SK-N-SH (cell line): ENCODE measurements at regions not wholly inside any gene's neighbourhood (a gene's known extent, or its start where the extent isn't known, plus 50 kb on each side); places are given as distances from the start of the nearest gene placed in this dataset.
A peak's percentile ranks its signal among the peaks of the same experiment; 100 is the strongest.

Experiments used
- CTCF ChIA-PET: fragments of 300-600, 350-600 bp; formaldehyde crosslinking; extraction: SDS; loops from one replicate; lab custom pipeline; 2021; lab: Yijun Ruan, JAX
- POLR2A ChIA-PET: fragments of 350-600 bp; sonication (Branson Sonifier 250); formaldehyde crosslinking; extraction: SDS; loops from one replicate; lab custom pipeline; 2020; ENCODE audit warnings: antibody characterized with exemption, inconsistent platforms; lab: Yijun Ruan, JAX
- DNase-seq: peaks from one replicate; pipeline ENCODE4 v3.0.0; 2012
- H2AFZ ChIP-seq: fragments of 200-600 bp; sonication (generic); 2 replicates; pipeline ENCODE4 v1.8.1; 2016; ENCODE audit warnings: antibody characterized with exemption, mild to moderate bottlenecking, low read depth
- H3F3A ChIP-seq: fragments of 200-600 bp; sonication (generic); replicated peaks from 2 replicates; pipeline ENCODE3; 2016; ENCODE audit warnings: antibody characterized with exemption, mild to moderate bottlenecking; ENCODE audit not compliant: insufficient read depth
- H3K27ac ChIP-seq, 2 experiments: fragments of 200-500 bp in 1 of 2; fragments of 200-600 bp in 1 of 2; sonication (Bioruptor generic) in 1 of 2; sonication (generic), shearing (Covaris generic) in 1 of 2; 2 replicates each; pipeline versions ENCODE4 v1.5.1 to v1.6.1; 2014 to 2016; ENCODE audit warnings: low read depth in 2 of 2, inconsistent platforms in 1 of 2, low read length in 1 of 2, mild to moderate bottlenecking in 1 of 2, mixed read lengths in 1 of 2
- H3K27me3 ChIP-seq: fragments of 200-600 bp; sonication (generic), shearing (Covaris generic); 2 replicates; pipeline ENCODE4 v1.6.1; 2016; ENCODE audit warnings: mixed run types; ENCODE audit not compliant: insufficient read depth
- H3K36me3 ChIP-seq, 2 experiments: fragments of 200-500 bp in 1 of 2; fragments of 200-600 bp in 1 of 2; sonication (Bioruptor generic) in 1 of 2; sonication (generic) in 1 of 2; replicated peaks in 1 of 2; 2 replicates each; pipeline versions ENCODE3 to v1.5.1; 2014 to 2016; ENCODE audit warnings: low read length in 1 of 2, mild to moderate bottlenecking in 1 of 2; ENCODE audit not compliant: insufficient read depth in 2 of 2, control insufficient read depth in 1 of 2
- H3K4me1 ChIP-seq, 2 experiments: fragments of 200-500 bp in 1 of 2; fragments of 200-600 bp in 1 of 2; sonication (Bioruptor generic) in 1 of 2; sonication (generic), shearing (Covaris generic) in 1 of 2; 2 replicates each; pipeline versions ENCODE4 v1.5.1 to v1.6.1; 2014 to 2016; ENCODE audit warnings: low read depth in 1 of 2, low read length in 1 of 2, mixed run types in 1 of 2; ENCODE audit not compliant: insufficient read depth in 2 of 2, control insufficient read depth in 1 of 2
- H3K4me2 ChIP-seq: fragments of 200-600 bp; sonication (generic), shearing (Covaris generic); 2 replicates; pipeline ENCODE4 v1.6.1; 2017; ENCODE audit warnings: mixed run types
- H3K4me3 ChIP-seq, 2 experiments: fragments of 200-500 bp in 1 of 2; fragments of 200-600 bp in 1 of 2; sonication (Bioruptor generic) in 1 of 2; sonication (generic), shearing (Covaris generic) in 1 of 2; 2 replicates each; pipeline versions ENCODE4 v1.5.1 to v1.8.1; 2014 to 2016; ENCODE audit warnings: low read depth in 2 of 2, inconsistent platforms in 1 of 2, low read length in 1 of 2, mild to moderate bottlenecking in 1 of 2, mixed read lengths in 1 of 2, moderate library complexity in 1 of 2
- H3K79me2 ChIP-seq: fragments of 200-600 bp; sonication (generic); 2 replicates; pipeline ENCODE4 v1.8.1; 2017; ENCODE audit warnings: mild to moderate bottlenecking; ENCODE audit not compliant: insufficient read depth
- H3K9ac ChIP-seq: fragments of 200-600 bp; sonication (generic); 2 replicates; pipeline ENCODE4 v1.6.1; 2017; ENCODE audit warnings: mixed run types
- H3K9me2 ChIP-seq: fragments of 200-600 bp; sonication (generic); 2 replicates; pipeline ENCODE4 v1.6.1; 2017; ENCODE audit warnings: mixed run types
- H3K9me3 ChIP-seq: fragments of 200-600 bp; sonication (generic); 2 replicates; pipeline ENCODE4 v1.6.1; 2017; ENCODE audit warnings: mixed run types, mild to moderate bottlenecking, moderate library complexity
- H4K20me1 ChIP-seq: fragments of 200-600 bp; sonication (generic); 2 replicates; pipeline ENCODE4 v1.6.1; 2017; ENCODE audit warnings: mild to moderate bottlenecking, mixed run types; ENCODE audit not compliant: insufficient read depth
- ELF1 ChIP-seq: IDR thresholded peaks from 2 replicates; pipeline ENCODE4 v1.4.0; 2012
- EP300 ChIP-seq, 2 experiments: IDR thresholded peaks; 2 replicates each; pipeline versions ENCODE4 v1.4.0 to v1.6.1; 2012; ENCODE audit warnings: borderline replicate concordance in 1 of 2, low read depth in 1 of 2, low read length in 1 of 2
- EZH2phosphoT487 ChIP-seq: fragments of 200-600 bp; sonication (generic); IDR thresholded peaks from 2 replicates; pipeline ENCODE4 v1.6.1; 2017; ENCODE audit warnings: low read depth, mixed run types, mild to moderate bottlenecking, antibody characterized with exemption, moderate library complexity, borderline replicate concordance
- FOSL2 ChIP-seq: IDR thresholded peaks from 2 replicates; pipeline ENCODE4 v1.4.0; 2012; ENCODE audit warnings: low read depth, mild to moderate bottlenecking, moderate library complexity, borderline replicate concordance
- GABPA ChIP-seq: IDR thresholded peaks from 2 replicates; pipeline ENCODE4 v1.4.0; 2012; ENCODE audit warnings: low read depth, mild to moderate bottlenecking
- MEF2A ChIP-seq: IDR thresholded peaks from 2 replicates; pipeline ENCODE4 v1.4.0; 2012; ENCODE audit warnings: low read depth, borderline replicate concordance
- NFIC ChIP-seq: IDR thresholded peaks from 2 replicates; pipeline ENCODE4 v1.4.0; 2012; ENCODE audit warnings: borderline replicate concordance
- POLR2AphosphoS5 ChIP-seq: IDR thresholded peaks from 2 replicates; pipeline ENCODE4 v1.6.1; 2012; ENCODE audit warnings: low read depth, low read length
- RCOR1 ChIP-seq: fragments of 150-350 bp; IDR thresholded peaks from 2 replicates; pipeline ENCODE4 v1.6.1; 2017; ENCODE audit warnings: antibody characterized with exemption, low read length
- RFX5 ChIP-seq: IDR thresholded peaks from 2 replicates; pipeline ENCODE4 v1.6.1; 2012; ENCODE audit warnings: mild to moderate bottlenecking, improper control_type of control experiment, low read length
- RXRA ChIP-seq: IDR thresholded peaks from 2 replicates; pipeline ENCODE4 v1.4.0; 2012; ENCODE audit warnings: low read depth, mild to moderate bottlenecking, borderline replicate concordance
- SMC3 ChIP-seq: IDR thresholded peaks from 2 replicates; pipeline ENCODE4 v1.6.1; 2012; ENCODE audit warnings: low read depth, low read length, improper control_type of control experiment
- TCF12 ChIP-seq: IDR thresholded peaks from 2 replicates; pipeline ENCODE4 v1.4.0; 2012
- TEAD4 ChIP-seq: IDR thresholded peaks from 2 replicates; pipeline ENCODE4 v1.4.0; 2012; ENCODE audit warnings: mild to moderate bottlenecking, borderline replicate concordance; ENCODE audit not compliant: insufficient read depth
- YY1 ChIP-seq: IDR thresholded peaks from 2 replicates; pipeline ENCODE4 v1.4.0; 2012; ENCODE audit warnings: low read depth, mild to moderate bottlenecking
- WGBS: methylation state at CpG from one replicate; pipeline ENCODE4 v1.1.6; 2017; ENCODE audit warnings: low lambda C conversion rate; 5-methylcytosine and 5-hydroxymethylcytosine counted together
- TF ChIP-seq, protein P1 (sequence below): fragments of 150-350 bp; IDR thresholded peaks from 2 replicates; pipeline ENCODE4 v1.6.1; 2017; ENCODE audit warnings: antibody characterized with exemption, low read length, low read depth, borderline replicate concordance
- TF ChIP-seq, protein P2 (sequence below): IDR thresholded peaks from 2 replicates; pipeline ENCODE4 v1.6.1; 2012; ENCODE audit warnings: mild to moderate bottlenecking, low read depth, low read length, moderate library complexity

DNA sequence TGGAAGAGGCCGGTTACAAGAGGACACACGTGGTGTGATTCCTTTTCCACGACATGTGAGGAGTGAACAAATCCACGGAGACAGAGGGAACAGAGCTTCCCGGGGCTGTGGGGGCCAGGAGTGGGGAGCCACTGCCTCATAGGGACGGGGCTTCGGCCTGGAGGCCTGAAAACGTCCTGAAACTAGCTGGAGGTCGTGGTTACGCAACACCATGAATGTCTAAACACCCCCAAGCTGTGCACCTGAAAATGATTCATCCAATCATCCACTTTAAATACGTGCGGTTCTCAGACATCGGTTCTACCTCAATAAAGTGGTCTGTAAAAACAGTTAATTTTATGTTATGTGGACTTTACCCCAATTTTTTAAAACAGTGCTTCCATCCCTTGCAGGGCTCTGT is 65.3 kb upstream of the PPP1R26 start:
- H3K4me2 ChIP-seq = no peak overlapping the region
- no peak overlapping the region for H3K9ac ChIP-seq
- no peaks in the 10 kb centered on the region; a peak in 1 of 4 replicates for H3K4me1 ChIP-seq
- CTCF ChIA-PET = interaction anchor here (0.7 to 11.2 kb wide), 10 partner anchors 10 to 716 kb away, joined by 3 to 290 read pairs (median 8); partner anchors contain the start of gene OLFM1
- H2AFZ ChIP-seq = no peak overlapping the region
- no peaks in the 10 kb centered on the region for H3K36me3 ChIP-seq
- H3K27ac ChIP-seq = no peak overlapping the region
- H3K4me3 ChIP-seq = no peak overlapping the region
- POLR2A ChIA-PET = no interaction called here
- H4K20me1 ChIP-seq = no peaks in the 10 kb centered on the region
- H3K79me2 ChIP-seq = no peaks in the 10 kb centered on the region
- H3K9me3 ChIP-seq = no peaks in the 10 kb centered on the region
- WGBS = 21% methylated on average over 13 of the region's 13 CpGs
- no peaks in the 10 kb centered on the region for H3F3A ChIP-seq
- no peaks in the 10 kb centered on the region for H3K27me3 ChIP-seq
- peak; percentile 17 for DNase-seq
- TF ChIP-seq EP300 (IDR thresholded peaks at IDR 0.05; ENCODE audit: borderline replicate concordance in 1 of 2, low read depth in 1 of 2, low read length in 1 of 2) = no peak
- no peak for TF ChIP-seq EZH2phosphoT487
- TF ChIP-seq MEF2A = no peak
- TF ChIP-seq RCOR1 = no peak
- TF ChIP-seq NFIC = no peak
- no peak for TF ChIP-seq TCF12
- no peak for TF ChIP-seq TEAD4
- no peak for TF ChIP-seq SMC3
- TF ChIP-seq RFX5 = no peak
- TF ChIP-seq POLR2AphosphoS5 = no peak
- TF ChIP-seq FOSL2 = no peak
- no peak for TF ChIP-seq GABPA
- no peak for TF ChIP-seq ELF1
- TF ChIP-seq, protein P1, sequence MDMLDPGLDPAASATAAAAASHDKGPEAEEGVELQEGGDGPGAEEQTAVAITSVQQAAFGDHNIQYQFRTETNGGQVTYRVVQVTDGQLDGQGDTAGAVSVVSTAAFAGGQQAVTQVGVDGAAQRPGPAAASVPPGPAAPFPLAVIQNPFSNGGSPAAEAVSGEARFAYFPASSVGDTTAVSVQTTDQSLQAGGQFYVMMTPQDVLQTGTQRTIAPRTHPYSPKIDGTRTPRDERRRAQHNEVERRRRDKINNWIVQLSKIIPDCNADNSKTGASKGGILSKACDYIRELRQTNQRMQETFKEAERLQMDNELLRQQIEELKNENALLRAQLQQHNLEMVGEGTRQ = no peak
- no peak for TF ChIP-seq RXRA
- no peak for TF ChIP-seq YY1
- TF ChIP-seq, protein P2, sequence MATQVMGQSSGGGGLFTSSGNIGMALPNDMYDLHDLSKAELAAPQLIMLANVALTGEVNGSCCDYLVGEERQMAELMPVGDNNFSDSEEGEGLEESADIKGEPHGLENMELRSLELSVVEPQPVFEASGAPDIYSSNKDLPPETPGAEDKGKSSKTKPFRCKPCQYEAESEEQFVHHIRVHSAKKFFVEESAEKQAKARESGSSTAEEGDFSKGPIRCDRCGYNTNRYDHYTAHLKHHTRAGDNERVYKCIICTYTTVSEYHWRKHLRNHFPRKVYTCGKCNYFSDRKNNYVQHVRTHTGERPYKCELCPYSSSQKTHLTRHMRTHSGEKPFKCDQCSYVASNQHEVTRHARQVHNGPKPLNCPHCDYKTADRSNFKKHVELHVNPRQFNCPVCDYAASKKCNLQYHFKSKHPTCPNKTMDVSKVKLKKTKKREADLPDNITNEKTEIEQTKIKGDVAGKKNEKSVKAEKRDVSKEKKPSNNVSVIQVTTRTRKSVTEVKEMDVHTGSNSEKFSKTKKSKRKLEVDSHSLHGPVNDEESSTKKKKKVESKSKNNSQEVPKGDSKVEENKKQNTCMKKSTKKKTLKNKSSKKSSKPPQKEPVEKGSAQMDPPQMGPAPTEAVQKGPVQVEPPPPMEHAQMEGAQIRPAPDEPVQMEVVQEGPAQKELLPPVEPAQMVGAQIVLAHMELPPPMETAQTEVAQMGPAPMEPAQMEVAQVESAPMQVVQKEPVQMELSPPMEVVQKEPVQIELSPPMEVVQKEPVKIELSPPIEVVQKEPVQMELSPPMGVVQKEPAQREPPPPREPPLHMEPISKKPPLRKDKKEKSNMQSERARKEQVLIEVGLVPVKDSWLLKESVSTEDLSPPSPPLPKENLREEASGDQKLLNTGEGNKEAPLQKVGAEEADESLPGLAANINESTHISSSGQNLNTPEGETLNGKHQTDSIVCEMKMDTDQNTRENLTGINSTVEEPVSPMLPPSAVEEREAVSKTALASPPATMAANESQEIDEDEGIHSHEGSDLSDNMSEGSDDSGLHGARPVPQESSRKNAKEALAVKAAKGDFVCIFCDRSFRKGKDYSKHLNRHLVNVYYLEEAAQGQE = no peak
- TF ChIP-seq, all 33 proteins: peak for 0
- H3K9me2 ChIP-seq = no peaks in the 10 kb centered on the region
